HepG2 (cell line): ENCODE measurements at regions not wholly inside any gene's neighbourhood (a gene's known extent, or its start where the extent isn't known, plus 50 kb on each side); places are given as distances from the start of the nearest gene placed in this dataset.

Experiments
- CREM ChIP-seq, 2 experiments: sonication (generic) in 1 of 2; formaldehyde crosslinking in 1 of 2; IDR thresholded peaks; 2 replicates each; pipeline versions ENCODE4 v1.4.0 to v1.6.1; 2016 to 2020; ENCODE audit warnings: antibody characterized with exemption in 1 of 2, mild to moderate bottlenecking in 1 of 2, missing genetic modification reagents in 1 of 2
- FOXM1 ChIP-seq: sonication (generic); formaldehyde crosslinking; IDR thresholded peaks from 2 replicates; pipeline ENCODE4 v1.5.0; 2020; ENCODE audit warnings: missing genetic modification reagents
- MIER3 ChIP-seq: IDR thresholded peaks from 2 replicates; pipeline ENCODE4 v1.6.1; 2016; ENCODE audit warnings: missing compliant biosample characterization, borderline replicate concordance
- TCF7 ChIP-seq: sonication (generic); IDR thresholded peaks from 2 replicates; pipeline ENCODE4 v1.6.1; 2016; ENCODE audit warnings: antibody characterized with exemption, low read depth
- TF ChIP-seq, protein P1 (sequence below): IDR thresholded peaks from 2 replicates; pipeline ENCODE4 v1.6.1; 2016; ENCODE audit warnings: control low read depth
- TF ChIP-seq, protein P2 (sequence below): sonication (generic); formaldehyde crosslinking; IDR thresholded peaks from 2 replicates; pipeline ENCODE4 v1.4.0; 2020; ENCODE audit warnings: mild to moderate bottlenecking, missing genetic modification reagents, borderline replicate concordance
- TF ChIP-seq, protein P3 (sequence below): sonication (generic); formaldehyde crosslinking; IDR thresholded peaks from 2 replicates; pipeline ENCODE4 v1.4.0; 2020; ENCODE audit warnings: missing genetic modification reagents

DNA sequence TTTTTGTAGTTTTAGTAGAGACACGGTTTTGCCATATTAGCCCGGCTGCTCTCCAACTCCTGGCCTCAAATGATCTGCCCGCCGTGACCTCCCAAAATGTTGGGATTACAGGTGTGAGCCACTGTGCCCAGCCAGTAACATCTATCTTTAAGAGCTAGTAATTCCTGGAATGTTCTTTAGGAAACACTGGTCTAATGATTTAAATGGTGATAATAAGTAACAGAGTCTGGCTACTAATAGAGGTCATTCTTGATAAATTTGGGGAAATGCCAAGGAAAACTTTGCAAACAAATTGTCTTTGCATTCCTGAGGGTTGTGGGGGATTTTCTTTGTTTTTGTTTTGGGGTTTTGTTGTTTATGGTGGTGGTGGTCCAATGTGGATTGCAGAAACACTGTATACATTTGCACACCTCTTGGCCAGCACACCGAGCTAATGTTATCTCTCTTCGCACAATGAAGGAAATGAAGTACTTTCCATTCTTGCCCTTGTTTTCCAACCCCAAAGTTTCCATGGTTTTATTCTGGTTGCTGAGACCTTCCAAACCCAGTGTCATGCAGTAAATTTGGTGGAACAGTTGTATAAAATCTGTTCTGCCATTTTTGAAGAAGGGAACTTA, 51.3 kb upstream of the WIPF3 start:
- TF ChIP-seq, protein P1, sequence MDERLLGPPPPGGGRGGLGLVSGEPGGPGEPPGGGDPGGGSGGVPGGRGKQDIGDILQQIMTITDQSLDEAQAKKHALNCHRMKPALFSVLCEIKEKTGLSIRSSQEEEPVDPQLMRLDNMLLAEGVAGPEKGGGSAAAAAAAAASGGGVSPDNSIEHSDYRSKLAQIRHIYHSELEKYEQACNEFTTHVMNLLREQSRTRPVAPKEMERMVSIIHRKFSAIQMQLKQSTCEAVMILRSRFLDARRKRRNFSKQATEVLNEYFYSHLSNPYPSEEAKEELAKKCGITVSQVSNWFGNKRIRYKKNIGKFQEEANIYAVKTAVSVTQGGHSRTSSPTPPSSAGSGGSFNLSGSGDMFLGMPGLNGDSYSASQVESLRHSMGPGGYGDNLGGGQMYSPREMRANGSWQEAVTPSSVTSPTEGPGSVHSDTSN (CRISPR knock-in tag) = no peak
- TF ChIP-seq, protein P2, sequence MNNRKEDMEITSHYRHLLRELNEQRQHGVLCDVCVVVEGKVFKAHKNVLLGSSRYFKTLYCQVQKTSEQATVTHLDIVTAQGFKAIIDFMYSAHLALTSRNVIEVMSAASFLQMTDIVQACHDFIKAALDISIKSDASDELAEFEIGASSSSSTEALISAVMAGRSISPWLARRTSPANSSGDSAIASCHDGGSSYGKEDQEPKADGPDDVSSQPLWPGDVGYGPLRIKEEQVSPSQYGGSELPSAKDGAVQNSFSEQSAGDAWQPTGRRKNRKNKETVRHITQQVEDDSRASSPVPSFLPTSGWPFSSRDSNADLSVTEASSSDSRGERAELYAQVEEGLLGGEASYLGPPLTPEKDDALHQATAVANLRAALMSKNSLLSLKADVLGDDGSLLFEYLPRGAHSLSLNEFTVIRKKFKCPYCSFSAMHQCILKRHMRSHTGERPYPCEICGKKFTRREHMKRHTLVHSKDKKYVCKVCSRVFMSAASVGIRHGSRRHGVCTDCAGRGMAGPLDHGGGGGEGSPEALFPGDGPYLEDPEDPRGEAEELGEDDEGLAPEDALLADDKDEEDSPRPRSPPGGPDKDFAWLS (CRISPR knock-in tag) = no peak
- TF ChIP-seq, protein P3, sequence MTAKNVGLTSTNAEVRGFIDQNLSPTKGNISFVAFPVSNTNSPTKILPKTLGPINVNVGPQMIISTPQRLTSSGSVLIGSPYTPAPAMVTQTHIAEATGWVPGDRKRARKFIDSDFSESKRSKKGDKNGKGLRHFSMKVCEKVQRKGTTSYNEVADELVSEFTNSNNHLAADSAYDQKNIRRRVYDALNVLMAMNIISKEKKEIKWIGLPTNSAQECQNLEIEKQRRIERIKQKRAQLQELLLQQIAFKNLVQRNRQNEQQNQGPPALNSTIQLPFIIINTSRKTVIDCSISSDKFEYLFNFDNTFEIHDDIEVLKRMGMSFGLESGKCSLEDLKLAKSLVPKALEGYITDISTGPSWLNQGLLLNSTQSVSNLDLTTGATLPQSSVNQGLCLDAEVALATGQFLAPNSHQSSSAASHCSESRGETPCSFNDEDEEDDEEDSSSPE = no peak
- TF ChIP-seq CREM (IDR thresholded peaks at IDR 0.05) (no peak), CREM (CRISPR knock-in tag; IDR thresholded peaks at IDR 0.05) (no peak), MIER3 (CRISPR knock-in tag) (no peak), TCF7 (no peak), FOXM1 (no peak)
